ENCODE measurements at regions not wholly inside any gene's neighbourhood (a gene's known extent, or its start where the extent isn't known, plus 50 kb on each side); places are given as distances from the start of the nearest gene placed in this dataset.

- in situ Hi-C loops (cut with MboI; ENCODE audit: low pct_ligation_motif_present in 1 of 4, low pct_unique_long_range_greater_than_20kb in 1 of 4, low sequenced_read_pairs in 3 of 4) = no loop called here
- Histone ChIP-seq H3K27me3 (no peaks in the 10 kb centered on the region), H3K4me3 (no peak overlapping the region), H3K27ac (no peak overlapping the region), H3K36me3 (no peaks in the 10 kb centered on the region), H3K4me1 (no peaks in the 10 kb centered on the region), H3K9me3 (peaks cover 0 to 1% of the 10 kb centered on the region in 2 donors)
- WGBS, 2 donors (ENCODE audit: low coverage in 1 of 2) = 42 to 80% methylated on average over 3 to 5 of the region's 5 CpGs
- TF ChIP-seq POLR2A (IDR thresholded peaks at IDR 0.05) (no peak), POLR2AphosphoS5 (IDR thresholded peaks at IDR 0.05) (no peak), EP300 (IDR thresholded peaks at IDR 0.05; ENCODE audit: low read depth) (no peak), CTCF (IDR thresholded peaks at IDR 0.05) (no peak)
- intact Hi-C loops (cut with DNase I; ENCODE audit: low total_unique reads) = no loop called here
- DNase-seq = no peak
These were observed 306.6 kb downstream of the SPATA31D1 start for GRCh38 chr9:82295181-82295580.

- no peak overlapping the region for H3K4me3 ChIP-seq
- no peak overlapping the region for H3K27ac ChIP-seq
- no peaks in the 10 kb centered on the region for H3K36me3 ChIP-seq
- TF ChIP-seq POLR2AphosphoS5 (IDR thresholded peaks at IDR 0.05) (no peak), EP300 (IDR thresholded peaks at IDR 0.05; ENCODE audit: low read depth) (no peak), POLR2A (IDR thresholded peaks at IDR 0.05) (no peak), CTCF (IDR thresholded peaks at IDR 0.05) (no peak)
- peaks cover 6 to 9% of the 10 kb centered on the region in 2 donors for H3K9me3 ChIP-seq
- in situ Hi-C loops (cut with MboI; ENCODE audit: low pct_ligation_motif_present in 1 of 4, low pct_unique_long_range_greater_than_20kb in 1 of 4, low sequenced_read_pairs in 3 of 4) = loop anchor here in 1 of 4 donors (25.0 kb wide), 1 partner anchor 88 kb away; no protein-coding TSS in a partner anchor
- no peaks in the 10 kb centered on the region for H3K27me3 ChIP-seq
- intact Hi-C loops (cut with DNase I; ENCODE audit: low total_unique reads) = no loop called here
- no peaks in the 10 kb centered on the region for H3K4me1 ChIP-seq
- DNase-seq = no peak
These were observed 311.3 kb downstream of the SPATA31D1 start for GRCh38 chr9:82299870-82300269.

GRCh38 chr9:82302968-82303655 is 314.5 kb downstream of the SPATA31D1 start:
- in situ Hi-C loops (cut with MboI; ENCODE audit: low pct_ligation_motif_present in 1 of 4, low pct_unique_long_range_greater_than_20kb in 1 of 4, low sequenced_read_pairs in 3 of 4) (loop anchor here in 1 of 4 donors (25.0 kb wide), 1 partner anchor 91 kb away; no protein-coding TSS in a partner anchor), intact Hi-C loops (cut with DNase I; ENCODE audit: low total_unique reads) (no loop called here)
- H3K27me3 ChIP-seq = no peaks in the 10 kb centered on the region
- H3K4me1 ChIP-seq = no peaks in the 10 kb centered on the region
- peaks cover 6 to 9% of the 10 kb centered on the region in 2 donors for H3K9me3 ChIP-seq
- H3K4me3 ChIP-seq = no peak overlapping the region
- no peak for TF ChIP-seq CTCF (IDR thresholded peaks at IDR 0.05)
- no peak for TF ChIP-seq POLR2A (IDR thresholded peaks at IDR 0.05)
- no peak for TF ChIP-seq EP300 (IDR thresholded peaks at IDR 0.05; ENCODE audit: low read depth)
- TF ChIP-seq POLR2AphosphoS5 (IDR thresholded peaks at IDR 0.05) = no peak
- no peak for DNase-seq
- 67 to 86% methylated on average over 1 to 5 of the region's 5 CpGs for WGBS, 2 donors (ENCODE audit: low coverage in 1 of 2)
- no peaks in the 10 kb centered on the region for H3K36me3 ChIP-seq
- no peak overlapping the region for H3K27ac ChIP-seq

- Histone ChIP-seq H3K36me3 (no peaks in the 10 kb centered on the region), H3K9me3 (no peaks in the 10 kb centered on the region), H3K27ac (no peak overlapping the region), H3K4me1 (no peaks in the 10 kb centered on the region), H3K4me3 (no peak overlapping the region), H3K27me3 (no peaks in the 10 kb centered on the region)
- DNase-seq = no peak
- 88 to 94% methylated on average over 3 of the region's 3 CpGs for WGBS, 2 donors (ENCODE audit: low coverage in 1 of 2)
- in situ Hi-C loops (cut with MboI; ENCODE audit: low pct_ligation_motif_present in 1 of 4, low pct_unique_long_range_greater_than_20kb in 1 of 4, low sequenced_read_pairs in 3 of 4) (loop anchor here in 1 of 4 donors (25.0 kb wide), 1 partner anchor 97 kb away; no protein-coding TSS in a partner anchor), intact Hi-C loops (cut with DNase I; ENCODE audit: low total_unique reads) (no loop called here)
- TF ChIP-seq POLR2A (IDR thresholded peaks at IDR 0.05) (no peak), CTCF (IDR thresholded peaks at IDR 0.05) (no peak), POLR2AphosphoS5 (IDR thresholded peaks at IDR 0.05) (no peak), EP300 (IDR thresholded peaks at IDR 0.05; ENCODE audit: low read depth) (no peak)
These were observed 320.3 kb downstream of the SPATA31D1 start for GRCh38 chr9:82308836-82309235.

Measured in transverse colon (tissue), 4 donors.